ENCODE measurements at regions not wholly inside any gene's neighbourhood (a gene's known extent, or its start where the extent isn't known, plus 50 kb on each side); places are given as distances from the start of the nearest gene placed in this dataset.

- TF ChIP-seq CTCF (IDR thresholded peaks at IDR 0.05; ENCODE audit: low read length) (no peak), EZH2phosphoT487 (IDR thresholded peaks at IDR 0.05; ENCODE audit: low read length) (no peak)
Observed at GRCh38 chr21:32200029-32200428, 78.8 kb downstream of the MIS18A start.

Measured in MM.1S (cell line).